Endothelial cell of umbilical vein (primary cell): ENCODE measurements at regions not wholly inside any gene's neighbourhood (a gene's known extent, or its start where the extent isn't known, plus 50 kb on each side); places are given as distances from the start of the nearest gene placed in this dataset.

ENCODE experiments used
- BruUV-seq: library from RNA; stranded (reverse); fragments of 400-500 nt; replicated peaks from 2 replicates; lab custom pipeline; 2021; lab: Mats Ljungman, UMichigan
- CTCF ChIA-PET: fragments of 300-600, 350-600 bp; sonication (Branson Sonifier 250); formaldehyde crosslinking; loops from one replicate; lab custom pipeline; 2021; ENCODE audit warnings: antibody characterized with exemption, inconsistent platforms; lab: Charles Lee
- POLR2A ChIA-PET: fragments of 300-600, 350-600 bp; sonication (Branson Sonifier 250); formaldehyde crosslinking; loops from one replicate; lab custom pipeline; 2021; ENCODE audit warnings: antibody characterized with exemption, inconsistent platforms; lab: Charles Lee
- DNase-seq: peaks from one replicate; pipeline ENCODE4 v3.0.0-alpha.2; 2011; ENCODE audit warnings: low read depth, low spot score
- FAIRE-seq: peaks from 2 replicates; lab custom pipeline; 2011; peaks lifted over from hg19 to GRCh38; lab: Jason Lieb, UNC
- H2AFZ ChIP-seq: 2 replicates; pipeline ENCODE4 v1.6.0; 2012; ENCODE audit warnings: low read depth, low read length, control low read depth, inconsistent platforms
- H3K27ac ChIP-seq: 2 replicates; pipeline ENCODE4 v1.5.1; 2011; ENCODE audit warnings: low read depth, mild to moderate bottlenecking, control low read depth, low read length, moderate library complexity; ENCODE audit not compliant: insufficient read depth
- H3K27me3 ChIP-seq, 2 experiments: 2 replicates each; pipeline versions ENCODE4 v1.6.0 to v1.6.1; 2011; ENCODE audit warnings: low read length in 2 of 2, mixed read lengths in 1 of 2; ENCODE audit not compliant: control insufficient read depth in 2 of 2, insufficient read depth in 2 of 2
- H3K36me3 ChIP-seq, 2 experiments: 2 replicates in 1 of 2; 3 replicates in 1 of 2; pipeline ENCODE4 v1.5.1; 2011; ENCODE audit warnings: low read length in 2 of 2, mild to moderate bottlenecking in 1 of 2, moderate library complexity in 1 of 2; ENCODE audit not compliant: control insufficient read depth in 2 of 2, insufficient read depth in 2 of 2; ENCODE audit errors: extremely low read depth in 1 of 2
- H3K4me1 ChIP-seq: 3 replicates; pipeline ENCODE4 v1.5.1; 2011; ENCODE audit warnings: mild to moderate bottlenecking, low read length; ENCODE audit not compliant: control insufficient read depth, insufficient read depth; ENCODE audit errors: extremely low read depth
- H3K4me2 ChIP-seq: 2 replicates; pipeline ENCODE4 v1.6.1; 2011; ENCODE audit warnings: low read length, control low read depth, mixed read lengths; ENCODE audit not compliant: insufficient read depth
- H3K4me3 ChIP-seq, 3 experiments: fragments of 200-600 bp in 1 of 3; sonication (generic), shearing (Covaris generic) in 1 of 3; replicated peaks in 1 of 3; 2 replicates each; pipeline ENCODE4 v1.5.1; 2011 to 2016; ENCODE audit warnings: control low read depth in 3 of 3, low read length in 3 of 3, mild to moderate bottlenecking in 2 of 3, inconsistent platforms in 1 of 3, low read depth in 1 of 3, moderate library complexity in 1 of 3; ENCODE audit not compliant: insufficient read depth in 1 of 3
- H3K79me2 ChIP-seq: 2 replicates; pipeline ENCODE4 v1.6.0; 2012; ENCODE audit warnings: low read length, inconsistent platforms; ENCODE audit not compliant: control insufficient read depth, insufficient read depth
- H3K9ac ChIP-seq: replicated peaks from 2 replicates; pipeline ENCODE3; 2011; ENCODE audit warnings: low read length, control low read depth; ENCODE audit not compliant: insufficient read depth; ENCODE audit errors: extremely low read depth
- H3K9me1 ChIP-seq: replicated peaks from 3 replicates; pipeline ENCODE4 v1.6.0; 2011; ENCODE audit warnings: mild to moderate bottlenecking, low read length; ENCODE audit not compliant: control insufficient read depth, insufficient read depth; ENCODE audit errors: extremely low read depth
- H3K9me3 ChIP-seq: replicated peaks from 2 replicates; pipeline ENCODE4 v1.5.1; 2012; ENCODE audit warnings: low read length, inconsistent platforms; ENCODE audit not compliant: control insufficient read depth, insufficient read depth
- H4K20me1 ChIP-seq: replicated peaks from 2 replicates; pipeline ENCODE3; 2011; ENCODE audit warnings: mild to moderate bottlenecking, low read length; ENCODE audit not compliant: control insufficient read depth, insufficient read depth; ENCODE audit errors: extremely low read depth
- EZH2 ChIP-seq: IDR thresholded peaks from 2 replicates; pipeline ENCODE4 v1.6.1; 2012; ENCODE audit warnings: borderline replicate concordance, low read depth, mild to moderate bottlenecking, moderate library complexity, low read length, inconsistent platforms; ENCODE audit not compliant: severe bottlenecking
- FOS ChIP-seq: IDR thresholded peaks from 2 replicates; pipeline ENCODE4 v1.6.1; 2011; ENCODE audit warnings: mild to moderate bottlenecking, low read length, moderate library complexity, borderline replicate concordance; ENCODE audit not compliant: insufficient read depth
- GATA2 ChIP-seq: IDR thresholded peaks from 2 replicates; pipeline ENCODE4 v1.7.0; 2011; ENCODE audit warnings: low read depth, mild to moderate bottlenecking, moderate library complexity, mixed read lengths, low read length; ENCODE audit not compliant: insufficient read length, insufficient read depth
- JUN ChIP-seq: IDR thresholded peaks from 2 replicates; pipeline ENCODE4 v1.6.1; 2011; ENCODE audit warnings: borderline replicate concordance, low read depth; ENCODE audit not compliant: insufficient read length, insufficient read depth
- MYC ChIP-seq: IDR thresholded peaks from one replicate; pipeline ENCODE4 v1.6.1; 2011; ENCODE audit warnings: mild to moderate bottlenecking, low read depth, low read length
- POLR2A ChIP-seq: IDR thresholded peaks from 2 replicates; pipeline ENCODE4 v1.6.1; 2012; ENCODE audit warnings: low read depth, mild to moderate bottlenecking, control low read depth, low read length
- POLR2AphosphoS5 ChIP-seq: IDR thresholded peaks from 2 replicates; pipeline ENCODE4 v1.6.1; 2012; ENCODE audit warnings: low read depth, mild to moderate bottlenecking, control low read depth, low read length, moderate library complexity; ENCODE audit not compliant: insufficient read depth
- dilution Hi-C: fragments of 300-500 bp; cut with MboI; formaldehyde crosslinking; loops from one replicate; pipeline ENCODE4 v1.15.0; 2019; ENCODE audit warnings: low sequenced_read_pairs; ENCODE audit not compliant: extremely low pct_ligation_motif_present
- intact Hi-C: fragments of 100-400 bp; cut with micrococcal nuclease; formaldehyde crosslinking; loops from one replicate; pipeline ENCODE4 v1.10.0; 2022
- TF ChIP-seq, protein P1 (sequence below): IDR thresholded peaks from 2 replicates; pipeline ENCODE4 v1.6.1; 2011; ENCODE audit not compliant: insufficient read depth, insufficient read length
- TF ChIP-seq, protein P2 (sequence below), 2 donors: IDR thresholded peaks; 1 replicate in 1 of 2; 2 replicates in 1 of 2; pipeline ENCODE4 v1.5.1; 2011; ENCODE audit warnings: low read length in 2 of 2, mild to moderate bottlenecking in 2 of 2, moderate library complexity in 2 of 2, control low read depth in 1 of 2, inconsistent platforms in 1 of 2, low read depth in 1 of 2; ENCODE audit not compliant: insufficient read depth in 1 of 2; ENCODE audit errors: extremely low read depth in 1 of 2

DNA sequence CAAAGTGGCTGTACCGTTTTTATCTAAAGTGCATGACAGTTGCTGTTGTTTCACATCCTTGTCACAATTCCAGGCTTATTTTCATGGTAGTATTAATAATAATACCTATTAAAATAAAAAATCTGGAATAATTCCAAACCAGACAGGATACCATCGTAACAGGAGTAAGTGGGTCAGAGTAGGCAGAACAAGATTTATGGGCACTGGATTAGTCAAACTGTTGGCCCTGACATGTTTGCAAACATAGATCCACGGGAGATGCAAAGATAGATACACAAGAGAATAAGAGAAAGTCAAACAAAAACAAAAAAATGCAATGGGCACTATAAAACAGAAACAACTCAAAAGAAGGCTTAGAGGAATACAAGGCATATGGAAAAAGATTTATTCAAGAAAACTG is 449.5 kb upstream of the HS3ST1 start:
- dilution Hi-C loops = no loop called here
- CTCF ChIA-PET = no interaction called here
- Histone ChIP-seq H3K27ac (no peak overlapping the region), H4K20me1 (no peaks in the 10 kb centered on the region), H3K27me3 (no peaks in the 10 kb centered on the region), H3K9me1 (no peaks in the 10 kb centered on the region), H3K79me2 (no peaks in the 10 kb centered on the region), H3K4me1 (no peaks in the 10 kb centered on the region), H3K4me2 (no peak overlapping the region), H3K9ac (no peak overlapping the region), H3K9me3 (no peaks in the 10 kb centered on the region), H3K36me3 (no peaks in the 10 kb centered on the region), H3K4me3 (no peak overlapping the region), H2AFZ (no peak overlapping the region)
- no TSS peak for BruUV-seq
- no peak for FAIRE-seq
- DNase-seq = no peak
- intact Hi-C loops = no loop called here
- no peak for TF ChIP-seq JUN
- no peak for TF ChIP-seq FOS
- TF ChIP-seq, protein P1, sequence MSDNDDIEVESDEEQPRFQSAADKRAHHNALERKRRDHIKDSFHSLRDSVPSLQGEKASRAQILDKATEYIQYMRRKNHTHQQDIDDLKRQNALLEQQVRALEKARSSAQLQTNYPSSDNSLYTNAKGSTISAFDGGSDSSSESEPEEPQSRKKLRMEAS = no peak
- TF ChIP-seq MYC = no peak
- no peak for TF ChIP-seq GATA2
- TF ChIP-seq POLR2AphosphoS5 = no peak
- TF ChIP-seq POLR2A = no peak
- TF ChIP-seq, protein P2, sequence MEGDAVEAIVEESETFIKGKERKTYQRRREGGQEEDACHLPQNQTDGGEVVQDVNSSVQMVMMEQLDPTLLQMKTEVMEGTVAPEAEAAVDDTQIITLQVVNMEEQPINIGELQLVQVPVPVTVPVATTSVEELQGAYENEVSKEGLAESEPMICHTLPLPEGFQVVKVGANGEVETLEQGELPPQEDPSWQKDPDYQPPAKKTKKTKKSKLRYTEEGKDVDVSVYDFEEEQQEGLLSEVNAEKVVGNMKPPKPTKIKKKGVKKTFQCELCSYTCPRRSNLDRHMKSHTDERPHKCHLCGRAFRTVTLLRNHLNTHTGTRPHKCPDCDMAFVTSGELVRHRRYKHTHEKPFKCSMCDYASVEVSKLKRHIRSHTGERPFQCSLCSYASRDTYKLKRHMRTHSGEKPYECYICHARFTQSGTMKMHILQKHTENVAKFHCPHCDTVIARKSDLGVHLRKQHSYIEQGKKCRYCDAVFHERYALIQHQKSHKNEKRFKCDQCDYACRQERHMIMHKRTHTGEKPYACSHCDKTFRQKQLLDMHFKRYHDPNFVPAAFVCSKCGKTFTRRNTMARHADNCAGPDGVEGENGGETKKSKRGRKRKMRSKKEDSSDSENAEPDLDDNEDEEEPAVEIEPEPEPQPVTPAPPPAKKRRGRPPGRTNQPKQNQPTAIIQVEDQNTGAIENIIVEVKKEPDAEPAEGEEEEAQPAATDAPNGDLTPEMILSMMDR (IDR thresholded peaks at IDR 0.05; ENCODE audit: extremely low read depth in 1 of 2, insufficient read depth in 1 of 2, low read depth in 1 of 2, low read length in 2 of 2) = no peak
- TF ChIP-seq EZH2 = no peak
- POLR2A ChIA-PET = no interaction called here
